ENCODE measurements at regions not wholly inside any gene's neighbourhood (a gene's known extent, or its start where the extent isn't known, plus 50 kb on each side); places are given as distances from the start of the nearest gene placed in this dataset.

DNA sequence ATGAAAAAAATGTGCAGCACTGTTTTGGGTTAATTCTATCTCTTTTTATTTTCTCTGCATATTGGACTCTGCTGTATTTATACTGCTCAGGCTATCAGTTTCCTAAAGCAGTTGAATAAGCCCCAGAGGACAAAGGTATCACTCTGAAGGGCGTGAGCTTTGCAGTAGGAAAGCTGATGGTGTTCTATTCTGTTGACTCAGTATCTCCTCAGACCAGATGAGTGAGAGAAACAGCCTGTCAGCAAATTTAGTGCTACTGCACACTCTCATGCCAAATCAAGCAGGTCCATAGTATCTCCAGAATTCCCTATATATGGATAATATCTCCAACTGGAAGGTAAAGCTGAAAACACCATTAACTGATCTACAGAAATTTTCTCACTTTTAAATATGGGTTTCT is 132.3 kb upstream of the UGT8 start:
- TF ChIP-seq EZH2 (IDR thresholded peaks at IDR 0.05; ENCODE audit: low read length, missing control alignments), result no peak
- TF ChIP-seq, protein P1, sequence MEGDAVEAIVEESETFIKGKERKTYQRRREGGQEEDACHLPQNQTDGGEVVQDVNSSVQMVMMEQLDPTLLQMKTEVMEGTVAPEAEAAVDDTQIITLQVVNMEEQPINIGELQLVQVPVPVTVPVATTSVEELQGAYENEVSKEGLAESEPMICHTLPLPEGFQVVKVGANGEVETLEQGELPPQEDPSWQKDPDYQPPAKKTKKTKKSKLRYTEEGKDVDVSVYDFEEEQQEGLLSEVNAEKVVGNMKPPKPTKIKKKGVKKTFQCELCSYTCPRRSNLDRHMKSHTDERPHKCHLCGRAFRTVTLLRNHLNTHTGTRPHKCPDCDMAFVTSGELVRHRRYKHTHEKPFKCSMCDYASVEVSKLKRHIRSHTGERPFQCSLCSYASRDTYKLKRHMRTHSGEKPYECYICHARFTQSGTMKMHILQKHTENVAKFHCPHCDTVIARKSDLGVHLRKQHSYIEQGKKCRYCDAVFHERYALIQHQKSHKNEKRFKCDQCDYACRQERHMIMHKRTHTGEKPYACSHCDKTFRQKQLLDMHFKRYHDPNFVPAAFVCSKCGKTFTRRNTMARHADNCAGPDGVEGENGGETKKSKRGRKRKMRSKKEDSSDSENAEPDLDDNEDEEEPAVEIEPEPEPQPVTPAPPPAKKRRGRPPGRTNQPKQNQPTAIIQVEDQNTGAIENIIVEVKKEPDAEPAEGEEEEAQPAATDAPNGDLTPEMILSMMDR (conservative IDR thresholded peaks at IDR 0.05 in 1 of 2, IDR thresholded peaks at IDR 0.05 in 1 of 2; ENCODE audit: low read depth in 1 of 2, low read length in 2 of 2), result no peak

DNA sequence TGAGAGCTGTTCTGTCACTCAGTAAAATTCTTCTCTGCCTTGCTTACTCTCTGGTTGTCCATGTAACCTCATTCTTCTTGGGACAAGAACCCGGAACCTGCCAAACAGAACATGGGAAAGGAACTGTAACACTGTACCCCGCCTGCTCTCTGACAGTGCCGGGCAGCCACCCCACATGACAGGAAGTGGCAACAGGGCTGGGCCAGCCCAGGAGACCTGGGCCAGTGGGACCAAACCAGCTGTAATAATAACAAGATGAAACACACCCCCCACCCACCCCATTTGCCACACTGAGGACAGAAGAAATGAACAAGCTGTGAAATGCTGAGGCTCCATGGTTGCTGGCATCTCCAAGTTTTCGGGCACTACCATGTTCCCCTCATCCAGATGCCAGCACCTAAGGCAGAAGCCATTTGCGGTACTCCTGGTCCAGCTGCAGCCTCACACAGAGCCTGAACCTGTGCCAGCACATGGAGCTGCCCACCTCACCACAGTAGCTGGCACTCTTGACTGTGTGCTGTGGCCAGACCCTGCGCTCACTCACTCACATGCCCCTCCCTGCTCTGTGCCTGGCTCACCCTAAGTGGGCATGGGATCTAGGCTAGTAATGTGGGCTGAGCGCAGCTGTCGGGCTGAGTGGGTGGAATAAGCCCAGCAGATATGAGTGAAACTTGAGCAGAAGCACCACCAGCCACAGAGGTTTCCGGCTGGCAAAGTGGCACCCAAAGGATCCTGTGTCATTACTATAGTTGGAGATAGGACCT is 126.2 kb upstream of the UGT8 start:
- DNase-seq (ENCODE audit: low read depth in 2 of 2), result no peak
- Histone ChIP-seq H3K4me1 (ENCODE audit: control insufficient read depth, extremely low read depth, insufficient read depth, low read length) (no peaks in the 10 kb centered on the region), H3K9ac (ENCODE audit: insufficient read depth, low read length) (no peak overlapping the region), H3K4me3 (replicated peaks in 1 of 4; ENCODE audit: control extremely low read depth in 1 of 4, insufficient read depth in 1 of 4, low read depth in 3 of 4, low read length in 4 of 4) (no peak overlapping the region), H3K9me3 (ENCODE audit: control insufficient read depth, insufficient read depth, low read depth, low read length) (no peaks in the 10 kb centered on the region), H2AFZ (ENCODE audit: low read length) (no peak overlapping the region), H4K20me1 (ENCODE audit: control insufficient read depth, extremely low read depth, insufficient read depth, low read length) (no peaks in the 10 kb centered on the region), H3K27me3 (ENCODE audit: control insufficient read depth, insufficient read depth, low read length) (no peaks in the 10 kb centered on the region), H3K27ac (ENCODE audit: insufficient read depth, low read length) (no peak overlapping the region), H3K4me2 (ENCODE audit: extremely low read depth, insufficient read depth, low read length) (no peak overlapping the region), H3K79me2 (ENCODE audit: control insufficient read depth, insufficient read depth, low read length) (no peaks in the 10 kb centered on the region), H3K36me3 (ENCODE audit: control insufficient read depth, insufficient read depth, low read length) (no peaks in the 10 kb centered on the region)
- TF ChIP-seq, protein P1 (conservative IDR thresholded peaks at IDR 0.05 in 1 of 2, IDR thresholded peaks at IDR 0.05 in 1 of 2; ENCODE audit: low read depth in 1 of 2, low read length in 2 of 2), result no peak
- no peak for TF ChIP-seq EZH2 (IDR thresholded peaks at IDR 0.05; ENCODE audit: low read length, missing control alignments)

More for the DNA sequence above, 132.3 kb upstream of the UGT8 start:
- Histone ChIP-seq H3K36me3 (ENCODE audit: control insufficient read depth, insufficient read depth, low read length) (no peaks in the 10 kb centered on the region), H3K4me1 (ENCODE audit: control insufficient read depth, extremely low read depth, insufficient read depth, low read length) (no peaks in the 10 kb centered on the region), H3K79me2 (ENCODE audit: control insufficient read depth, insufficient read depth, low read length) (no peaks in the 10 kb centered on the region), H3K9ac (ENCODE audit: insufficient read depth, low read length) (no peak overlapping the region), H2AFZ (ENCODE audit: low read length) (no peak overlapping the region), H3K27ac (ENCODE audit: insufficient read depth, low read length) (no peak overlapping the region), H3K4me3 (replicated peaks in 1 of 4; ENCODE audit: control extremely low read depth in 1 of 4, insufficient read depth in 1 of 4, low read depth in 3 of 4, low read length in 4 of 4) (no peak overlapping the region), H4K20me1 (ENCODE audit: control insufficient read depth, extremely low read depth, insufficient read depth, low read length) (no peaks in the 10 kb centered on the region), H3K4me2 (ENCODE audit: extremely low read depth, insufficient read depth, low read length) (no peak overlapping the region), H3K9me3 (ENCODE audit: control insufficient read depth, insufficient read depth, low read depth, low read length) (no peaks in the 10 kb centered on the region), H3K27me3 (ENCODE audit: control insufficient read depth, insufficient read depth, low read length) (no peaks in the 10 kb centered on the region)
- DNase-seq (ENCODE audit: low read depth in 2 of 2), result no peak

DNA sequence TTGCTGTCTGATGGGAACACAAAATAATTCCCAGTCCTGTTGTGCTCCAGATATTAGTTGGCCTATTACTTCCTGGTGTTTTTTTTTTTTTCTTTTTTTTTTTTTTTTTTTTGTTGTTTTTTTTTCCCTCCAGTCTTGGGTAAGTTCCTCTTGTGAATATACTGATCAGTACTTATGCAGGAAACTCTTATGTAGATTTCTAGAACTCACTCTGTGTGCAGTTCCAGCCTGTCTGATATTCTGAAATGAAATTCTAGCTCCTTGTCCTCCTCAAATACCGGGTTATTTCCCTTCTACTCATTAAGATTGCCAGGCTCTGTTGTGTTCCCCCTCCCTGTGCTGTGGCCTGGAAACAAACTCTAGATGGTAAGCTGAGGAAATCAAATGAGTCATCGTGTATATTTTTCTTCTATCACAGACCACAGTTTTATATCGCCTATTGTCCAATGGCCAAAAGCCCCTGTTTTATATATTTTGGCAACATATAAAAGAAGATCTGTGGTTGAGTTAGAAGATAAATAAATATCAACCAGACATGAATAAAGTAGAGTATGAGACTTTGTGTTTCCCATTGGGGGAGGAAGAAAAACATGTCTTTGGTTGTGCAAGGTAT is 124.3 kb upstream of the UGT8 start:
- Histone ChIP-seq H4K20me1 (ENCODE audit: control insufficient read depth, extremely low read depth, insufficient read depth, low read length) (no peaks in the 10 kb centered on the region), H3K79me2 (ENCODE audit: control insufficient read depth, insufficient read depth, low read length) (no peaks in the 10 kb centered on the region), H2AFZ (ENCODE audit: low read length) (no peak overlapping the region), H3K27ac (ENCODE audit: insufficient read depth, low read length) (no peak overlapping the region), H3K4me3 (replicated peaks in 1 of 4; ENCODE audit: control extremely low read depth in 1 of 4, insufficient read depth in 1 of 4, low read depth in 3 of 4, low read length in 4 of 4) (no peak overlapping the region), H3K4me1 (ENCODE audit: control insufficient read depth, extremely low read depth, insufficient read depth, low read length) (no peaks in the 10 kb centered on the region), H3K9me3 (ENCODE audit: control insufficient read depth, insufficient read depth, low read depth, low read length) (no peaks in the 10 kb centered on the region), H3K9ac (ENCODE audit: insufficient read depth, low read length) (no peak overlapping the region), H3K27me3 (ENCODE audit: control insufficient read depth, insufficient read depth, low read length) (no peaks in the 10 kb centered on the region), H3K36me3 (ENCODE audit: control insufficient read depth, insufficient read depth, low read length) (no peaks in the 10 kb centered on the region), H3K4me2 (ENCODE audit: extremely low read depth, insufficient read depth, low read length) (no peak overlapping the region)
- TF ChIP-seq, protein P1 (conservative IDR thresholded peaks at IDR 0.05 in 1 of 2, IDR thresholded peaks at IDR 0.05 in 1 of 2; ENCODE audit: low read depth in 1 of 2, low read length in 2 of 2), result no peak
- TF ChIP-seq EZH2 (IDR thresholded peaks at IDR 0.05; ENCODE audit: low read length, missing control alignments), result no peak
- DNase-seq (ENCODE audit: low read depth in 2 of 2), result peak in 1 of 2 donors; percentile 12

Data from fibroblast of lung (primary cell).